22Rv1 (cell line): ENCODE measurements at regions not wholly inside any gene's neighbourhood (a gene's known extent, or its start where the extent isn't known, plus 50 kb on each side); places are given as distances from the start of the nearest gene placed in this dataset.

Experiments
- H3K27ac ChIP-seq: fragments of 450-650 bp; 2 replicates; pipeline ENCODE4 v1.5.1; 2017
- CTCF ChIP-seq: fragments of 450-650 bp; IDR thresholded peaks from 2 replicates; pipeline ENCODE4 v1.5.1; 2017; ENCODE audit warnings: mild to moderate bottlenecking
- ZFX ChIP-seq: fragments of 450-650 bp; IDR thresholded peaks from 2 replicates; pipeline ENCODE4 v1.6.1; 2017; ENCODE audit warnings: antibody characterized with exemption, borderline replicate concordance

- H3K27ac ChIP-seq: no peak overlapping the region
- no peak for TF ChIP-seq CTCF
- TF ChIP-seq ZFX: no peak
These were observed 402.7 kb upstream of the SALL3 start for GRCh38 chr18:78576967-78577366.

GRCh38 chr18:78579449-78579848 lies 400.2 kb upstream of the SALL3 start:
- H3K27ac ChIP-seq: no peak overlapping the region
- no peak for TF ChIP-seq CTCF
- no peak for TF ChIP-seq ZFX

- TF ChIP-seq CTCF (no peak), ZFX (no peak)
- no peak overlapping the region for H3K27ac ChIP-seq
These were observed 399.6 kb upstream of the SALL3 start for GRCh38 chr18:78579854-78580577.

- no peak overlapping the region for H3K27ac ChIP-seq
- TF ChIP-seq ZFX (no peak), CTCF (no peak; the same call in 1 of the 2 replicates)
These were observed 398.7 kb upstream of the SALL3 start for GRCh38 chr18:78580835-78581339.

- no peak overlapping the region for H3K27ac ChIP-seq
- TF ChIP-seq ZFX: no peak
- no peak for TF ChIP-seq CTCF
These were observed 397.4 kb upstream of the SALL3 start for GRCh38 chr18:78582181-78582709.

GRCh38 chr18:78582898-78583738 lies 396.5 kb upstream of the SALL3 start:
- H3K27ac ChIP-seq: no peak overlapping the region
- TF ChIP-seq CTCF: no peak
- TF ChIP-seq ZFX: no peak
